Activated B cell treated with CpG ODN at 0.5 μM for 24 hours (primary cell): ENCODE measurements at regions not wholly inside any gene's neighbourhood (a gene's known extent, or its start where the extent isn't known, plus 50 kb on each side); places are given as distances from the start of the nearest gene placed in this dataset.

Experiments used
- ATAC-seq: fragments of 200-7000 bp; cut with Tn5 transposase; one replicate; pipeline ENCODE4 v1.10.0; 2021; ENCODE audit warnings: low read depth, mild to moderate bottlenecking, moderate library complexity
- CTCF ChIA-PET: fragments of 350-600 bp; sonication (Branson Sonifier 250); formaldehyde crosslinking; loops from one replicate; lab custom pipeline; 2021; ENCODE audit warnings: antibody characterized with exemption; lab: Charles Lee
- POLR2A ChIA-PET: fragments of 350-600 bp; sonication (Branson Sonifier 250); formaldehyde crosslinking; loops from one replicate; lab custom pipeline; 2021; ENCODE audit warnings: antibody characterized with exemption; lab: Charles Lee
- DNase-seq: peaks from one replicate; pipeline ENCODE4 v3.0.0; 2022
- H3K27ac Mint-ChIP-seq: one replicate; pipeline ENCODE4 v1.8.0; 2020; ENCODE audit warnings: mixed read lengths
- H3K27me3 Mint-ChIP-seq: one replicate; pipeline ENCODE4 v1.8.0; 2021; ENCODE audit warnings: mixed read lengths
- H3K36me3 Mint-ChIP-seq: one replicate; pipeline ENCODE4 v1.8.0; 2021; ENCODE audit warnings: low read depth, mixed read lengths
- H3K4me1 Mint-ChIP-seq: one replicate; pipeline ENCODE4 v1.8.0; 2021; ENCODE audit warnings: mixed read lengths
- H3K4me3 Mint-ChIP-seq: one replicate; pipeline ENCODE4 v1.8.0; 2020; ENCODE audit warnings: mild to moderate bottlenecking, mixed read lengths
- H3K9me3 Mint-ChIP-seq: one replicate; pipeline ENCODE4 v1.8.0; 2020; ENCODE audit warnings: mixed read lengths
- CTCF ChIP-seq: fragments of 200-600 bp; IDR thresholded peaks from one replicate; pipeline ENCODE4 v1.8.0; 2022; ENCODE audit warnings: antibody characterized with exemption, mild to moderate bottlenecking
- intact Hi-C: fragments of 100-400 bp; cut with micrococcal nuclease; formaldehyde crosslinking; loops from one replicate; pipeline ENCODE4 v1.15.1; 2024

GRCh38 chr3:177281292-177282118 is 84.2 kb upstream of the TBL1XR1 start:
- H3K4me3 Mint-ChIP-seq: peak overlapping the region; percentile 39
- no peak for TF ChIP-seq CTCF
- H3K27me3 Mint-ChIP-seq: no peaks in the 10 kb centered on the region
- POLR2A ChIA-PET: interaction anchor here (1.0 to 1.9 kb wide), 4 partner anchors 11 to 84 kb away, joined by 3 to 6 read pairs (median 4); partner anchors contain the start of gene TBL1XR1
- no peaks in the 10 kb centered on the region for H3K9me3 Mint-ChIP-seq
- peak overlapping the region; percentile 79 for H3K27ac Mint-ChIP-seq
- peaks cover 21% of the 10 kb centered on the region for H3K4me1 Mint-ChIP-seq
- CTCF ChIA-PET: no interaction called here
- intact Hi-C loops: loop anchor here (2.0 to 10.0 kb wide), 3 partner anchors 37 to 493 kb away; no protein-coding TSS in a partner anchor
- no peaks in the 10 kb centered on the region for H3K36me3 Mint-ChIP-seq
- no peak for DNase-seq
- peak; percentile 86 for ATAC-seq

- Mint-ChIP-seq H3K4me1 (peaks cover 21% of the 10 kb centered on the region), H3K4me3 (peak overlapping the region; percentile 46), H3K36me3 (no peaks in the 10 kb centered on the region), H3K27ac (peak overlapping the region; percentile 79), H3K27me3 (no peaks in the 10 kb centered on the region), H3K9me3 (no peaks in the 10 kb centered on the region)
- DNase-seq (no peak), ATAC-seq (no peak)
- POLR2A ChIA-PET: interaction anchor here (0.6 to 1.9 kb wide), 3 partner anchors 36 to 85 kb away, joined by 3 to 6 read pairs (median 4); partner anchors contain the start of gene TBL1XR1
- intact Hi-C loops: loop anchor here (10.0 kb wide), 1 partner anchor 493 kb away; no protein-coding TSS in a partner anchor
- TF ChIP-seq CTCF: no peak
- CTCF ChIA-PET: no interaction called here
Measured at GRCh38 chr3:177282119-177282655, 84.9 kb upstream of the TBL1XR1 start.

- Mint-ChIP-seq H3K36me3 (no peaks in the 10 kb centered on the region), H3K4me1 (peaks cover 23% of the 10 kb centered on the region), H3K9me3 (no peaks in the 10 kb centered on the region), H3K4me3 (no peak overlapping the region), H3K27me3 (no peaks in the 10 kb centered on the region), H3K27ac (no peak overlapping the region)
- no peak for DNase-seq
- intact Hi-C loops: loop anchor here (2.0 to 10.0 kb wide), 2 partner anchors 17 to 491 kb away; no protein-coding TSS in a partner anchor
- POLR2A ChIA-PET: interaction anchor here (1.0 kb wide), 1 partner anchor 16 kb away, joined by 3 read pairs; no protein-coding TSS in a partner anchor
- no peak for TF ChIP-seq CTCF
- CTCF ChIA-PET: no interaction called here
- ATAC-seq: no peak
Measured at GRCh38 chr3:177283983-177284382, 86.7 kb upstream of the TBL1XR1 start.

- H3K36me3 Mint-ChIP-seq: no peaks in the 10 kb centered on the region
- DNase-seq: no peak
- H3K9me3 Mint-ChIP-seq: no peaks in the 10 kb centered on the region
- POLR2A ChIA-PET: no interaction called here
- TF ChIP-seq CTCF: no peak
- CTCF ChIA-PET: no interaction called here
- no peaks in the 10 kb centered on the region for H3K27me3 Mint-ChIP-seq
- H3K4me3 Mint-ChIP-seq: no peak overlapping the region
- no peak overlapping the region for H3K27ac Mint-ChIP-seq
- intact Hi-C loops: loop anchor here (2.0 to 10.0 kb wide), 2 partner anchors 16 to 490 kb away; no protein-coding TSS in a partner anchor
- H3K4me1 Mint-ChIP-seq: peaks cover 23% of the 10 kb centered on the region
- ATAC-seq: no peak
Measured at GRCh38 chr3:177284383-177284881, 87.2 kb upstream of the TBL1XR1 start.

- Mint-ChIP-seq H3K9me3 (no peaks in the 10 kb centered on the region), H3K27ac (no peak overlapping the region), H3K4me3 (no peak overlapping the region), H3K4me1 (peaks cover 25% of the 10 kb centered on the region), H3K36me3 (no peaks in the 10 kb centered on the region), H3K27me3 (no peaks in the 10 kb centered on the region)
- no peak for TF ChIP-seq CTCF
- DNase-seq (no peak), ATAC-seq (no peak)
- intact Hi-C loops: loop anchor here (10.0 kb wide), 1 partner anchor 489 kb away; no protein-coding TSS in a partner anchor
- CTCF ChIA-PET: no interaction called here
- POLR2A ChIA-PET: no interaction called here
Measured at GRCh38 chr3:177286034-177286433, 88.8 kb upstream of the TBL1XR1 start.
